HG03025 (cell line): ENCODE measurements at regions not wholly inside any gene's neighbourhood (a gene's known extent, or its start where the extent isn't known, plus 50 kb on each side); places are given as distances from the start of the nearest gene placed in this dataset.
A peak's percentile ranks its signal among the peaks of the same experiment; 100 is the strongest.

Source experiments
- ATAC-seq: cut with Tn5 transposase; IDR thresholded peaks from one replicate; pipeline ENCODE4 v1.9.1; 2021; ENCODE audit warnings: mild to moderate bottlenecking, moderate library complexity; ENCODE audit not compliant: unreplicated experiment, low FRiP score

DNA sequence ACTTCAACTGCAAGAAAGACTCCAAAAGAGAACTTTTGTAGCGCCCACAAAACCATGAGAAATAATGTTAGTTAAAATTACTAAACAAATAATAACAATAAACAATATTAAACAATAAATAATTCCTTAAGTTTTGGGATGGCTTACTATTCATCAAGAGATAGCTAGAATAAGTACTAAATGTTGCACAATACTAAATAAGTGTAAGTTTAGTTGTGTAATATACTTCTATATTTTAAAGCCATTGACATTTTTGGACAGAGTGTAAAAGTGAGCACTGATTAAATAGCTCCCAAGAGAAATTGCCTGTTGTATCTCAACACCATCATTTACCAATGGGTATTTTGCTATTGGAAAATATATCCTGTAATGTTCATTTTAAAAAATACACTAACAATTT is 166.7 kb downstream of the ALG10 start:
- no peak for ATAC-seq

DNA sequence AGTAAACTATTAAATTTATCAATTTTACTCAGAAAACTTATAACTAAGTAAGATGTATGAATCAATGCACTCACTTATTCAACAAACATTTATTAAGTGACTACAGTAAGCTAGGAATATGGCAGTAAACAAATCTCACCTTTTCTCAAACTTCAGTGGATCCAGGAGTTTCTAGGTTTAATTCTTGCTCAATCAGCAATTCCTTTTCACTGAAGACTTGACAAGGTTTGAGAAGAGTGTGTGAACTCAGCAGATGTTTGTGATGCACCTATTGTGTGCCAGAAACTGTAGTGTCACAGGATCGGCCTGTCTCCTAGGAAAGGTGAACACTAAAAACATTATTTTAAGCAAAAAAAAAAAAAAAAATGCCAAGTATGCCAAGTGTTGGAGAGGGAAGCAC is 167.8 kb downstream of the ALG10 start:
- no peak for ATAC-seq

DNA sequence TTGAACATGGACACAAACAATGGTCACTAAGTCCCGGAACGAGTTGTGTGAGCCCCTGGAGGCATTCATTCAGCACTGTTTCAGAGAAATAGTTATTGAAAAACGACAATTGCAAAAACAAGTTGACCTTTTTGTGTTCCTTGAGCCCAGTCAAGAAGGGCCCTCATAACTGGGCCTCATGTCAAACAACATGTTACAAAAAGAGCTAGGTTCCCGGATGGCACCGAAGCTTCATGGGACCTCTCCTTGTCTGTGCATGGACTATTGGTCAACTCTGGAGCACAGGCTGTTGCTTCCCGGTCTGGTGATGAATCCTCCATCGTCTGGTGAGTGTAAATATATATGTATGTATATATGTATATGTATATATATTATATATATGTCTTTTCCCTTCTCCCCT is 176.6 kb downstream of the ALG10 start:
- no peak for ATAC-seq

DNA sequence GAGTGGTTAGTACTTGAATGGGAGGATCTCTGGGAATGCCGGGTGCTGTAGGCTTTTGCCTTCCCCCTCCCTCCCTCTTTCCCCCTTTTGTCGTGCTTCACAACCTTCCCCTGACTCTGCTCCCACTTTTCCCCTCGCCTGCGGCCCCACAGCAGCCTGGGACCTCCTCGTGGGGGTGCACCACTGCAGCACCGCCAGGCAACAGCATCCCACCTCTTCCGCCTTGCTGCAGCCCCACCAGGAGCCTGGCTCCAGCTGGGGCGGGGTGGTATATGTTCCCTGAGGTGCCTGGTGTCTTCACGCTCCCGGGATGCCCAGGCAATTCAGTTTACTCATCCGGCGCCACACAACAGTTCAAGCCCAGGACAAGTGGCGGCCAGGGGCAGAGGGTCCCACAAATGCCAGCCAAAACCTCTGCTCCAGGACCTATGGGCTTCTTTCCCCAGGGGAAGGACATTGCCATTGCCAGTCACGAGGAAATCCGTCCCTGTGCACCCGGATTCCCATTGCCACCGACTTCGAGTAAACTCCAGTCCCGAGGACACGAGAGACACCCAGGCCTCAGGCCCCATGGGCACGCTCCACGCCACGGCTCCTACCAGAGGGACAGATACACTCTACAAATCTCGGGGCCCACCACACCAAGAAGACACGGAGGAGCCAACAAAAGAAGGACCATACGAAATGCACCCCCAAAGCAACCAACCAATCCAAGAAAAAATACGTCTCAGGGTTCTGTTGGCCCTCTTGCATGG is 181.7 kb downstream of the ALG10 start:
- ATAC-seq = no peak

DNA sequence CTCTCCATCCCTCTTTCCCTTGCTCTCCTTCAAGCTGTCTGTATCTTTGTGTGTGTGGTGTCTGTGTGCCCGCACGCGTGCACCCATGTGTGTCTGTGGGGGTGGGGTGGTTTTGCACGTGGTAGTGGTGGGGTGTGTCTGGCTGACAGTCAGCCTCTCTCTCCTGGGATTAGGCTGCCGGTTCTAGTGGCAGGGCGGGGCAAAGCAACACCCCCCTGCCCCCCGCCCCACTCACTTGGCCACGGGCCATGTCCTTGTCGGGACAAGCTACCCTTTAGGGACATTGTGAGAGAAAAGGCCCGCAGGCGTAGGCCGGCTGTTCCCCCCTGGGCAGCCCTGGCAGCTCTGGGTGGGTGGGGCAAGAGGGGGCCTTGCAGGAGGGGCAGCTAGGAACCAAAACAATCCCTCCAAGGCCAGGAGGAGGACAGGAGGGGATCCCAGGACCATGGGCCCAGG is 182.6 kb downstream of the ALG10 start:
- ATAC-seq = no peak

DNA sequence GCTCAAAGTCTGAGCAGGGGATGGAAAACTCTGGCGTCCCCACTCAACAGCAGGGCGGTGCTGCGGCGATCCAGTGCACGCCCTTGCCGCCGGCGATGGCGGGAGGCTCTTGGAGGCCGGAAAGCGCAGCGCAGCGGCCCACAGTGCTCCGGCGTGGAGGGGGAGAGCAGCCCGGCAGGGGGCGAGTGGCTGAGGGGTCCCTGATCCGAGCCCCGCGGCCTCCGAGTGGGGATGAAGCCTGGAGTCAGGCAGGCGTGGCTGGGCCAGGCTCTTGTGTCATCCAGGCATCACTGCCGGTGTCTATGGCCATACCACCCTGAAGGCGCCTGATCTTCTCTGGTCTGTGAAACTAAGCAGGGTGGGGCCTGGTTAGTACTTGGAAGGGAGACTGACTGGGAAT is 183.1 kb downstream of the ALG10 start:
- no peak for ATAC-seq

DNA sequence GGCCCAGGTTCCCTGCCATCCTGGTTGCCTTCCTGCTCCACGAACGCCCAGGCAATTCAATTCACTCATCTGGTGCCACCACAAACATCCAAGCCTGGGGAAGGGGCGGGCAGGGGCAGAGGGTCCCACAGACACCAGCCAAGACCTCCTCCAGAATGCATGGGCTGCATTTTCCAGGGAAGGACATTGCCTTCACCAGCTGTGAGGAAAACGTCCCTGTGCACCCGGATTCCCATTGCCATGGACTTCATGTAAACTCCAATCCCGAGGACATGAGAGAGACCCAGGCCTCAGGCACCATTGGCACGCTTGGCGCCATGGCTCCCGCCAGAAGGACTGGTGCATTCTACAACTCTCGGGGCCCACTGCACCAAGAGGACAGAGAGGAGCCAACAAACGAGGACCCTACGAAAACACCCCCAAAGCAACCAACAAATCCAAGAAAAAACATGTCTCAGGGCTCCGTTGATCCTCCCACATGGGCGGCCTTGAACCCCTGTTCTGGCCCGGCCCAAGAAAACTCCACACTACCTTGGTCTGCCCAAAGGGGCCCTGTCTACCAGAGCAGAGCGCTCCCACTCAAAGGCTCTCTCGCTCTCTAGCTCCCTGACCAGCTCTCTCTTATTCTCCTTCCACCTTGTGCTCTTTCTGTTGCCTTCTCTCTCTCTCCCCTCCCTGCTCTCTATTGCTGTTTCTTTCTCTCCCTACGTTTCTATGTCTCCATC is 183.9 kb downstream of the ALG10 start:
- ATAC-seq = no peak

DNA sequence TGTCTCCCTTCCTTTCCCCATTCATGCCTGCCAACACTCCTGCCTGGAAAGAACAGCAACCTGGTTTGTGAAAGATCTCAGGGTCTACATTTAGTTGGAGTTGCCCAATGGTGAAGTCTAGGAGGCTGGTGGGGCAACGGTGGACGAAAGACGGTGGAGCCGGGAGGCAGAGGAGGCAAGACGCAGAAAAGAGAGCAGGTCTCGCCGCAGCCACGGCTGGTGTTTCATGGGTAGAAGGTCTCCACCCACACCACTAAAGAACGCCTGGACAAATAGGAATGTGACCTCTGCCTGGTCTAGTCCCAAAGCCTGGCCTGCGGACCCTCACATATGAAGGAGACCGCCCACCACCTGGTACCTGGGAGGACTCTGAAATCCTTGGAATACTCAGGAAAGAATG is 185.6 kb downstream of the ALG10 start:
- ATAC-seq = no peak

DNA sequence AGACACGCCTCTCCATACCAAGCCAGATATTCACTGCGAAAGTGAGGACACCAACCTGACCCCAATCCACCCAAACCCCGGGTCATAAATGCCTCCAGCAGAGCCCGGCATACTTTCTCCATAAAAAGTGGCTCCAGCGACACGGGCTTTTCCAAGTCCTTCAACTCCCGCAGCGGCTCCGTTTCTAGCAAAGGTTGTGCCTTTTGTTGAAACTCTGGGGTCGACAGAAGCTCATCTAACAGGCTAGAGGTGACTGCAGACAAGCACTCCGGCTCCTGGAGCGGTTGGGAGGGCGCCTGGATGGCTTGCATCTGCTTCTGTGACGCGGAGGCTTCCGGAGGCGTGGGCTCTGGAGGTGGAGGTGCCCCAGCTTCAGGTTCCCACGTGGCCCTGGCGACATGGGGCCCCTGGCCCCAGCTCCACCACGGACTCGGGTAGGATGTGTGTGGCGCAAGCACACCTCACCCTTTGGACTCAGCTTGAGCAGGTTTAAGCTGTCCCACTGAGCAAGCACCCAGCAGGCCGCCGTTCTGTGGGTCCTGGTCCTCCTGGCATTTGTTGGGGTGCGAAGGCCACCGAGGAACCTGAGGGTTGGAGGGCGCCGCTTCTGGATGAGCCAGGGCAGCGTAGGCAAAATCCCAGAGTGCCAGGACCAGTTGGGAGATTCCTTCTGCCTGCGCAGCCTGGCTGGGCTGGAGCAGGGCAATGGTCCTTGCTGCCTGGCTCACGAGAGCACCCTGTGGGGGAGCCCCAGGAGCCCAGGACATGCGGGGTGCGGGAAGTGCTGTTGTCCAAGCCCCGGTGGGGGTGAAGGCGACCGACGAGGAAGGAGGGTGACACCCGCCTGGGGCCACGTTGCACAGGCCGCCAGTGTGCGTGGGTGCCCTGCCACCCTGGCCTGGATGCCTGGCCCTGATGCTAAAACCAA is 186.3 kb downstream of the ALG10 start:
- no peak for ATAC-seq

DNA sequence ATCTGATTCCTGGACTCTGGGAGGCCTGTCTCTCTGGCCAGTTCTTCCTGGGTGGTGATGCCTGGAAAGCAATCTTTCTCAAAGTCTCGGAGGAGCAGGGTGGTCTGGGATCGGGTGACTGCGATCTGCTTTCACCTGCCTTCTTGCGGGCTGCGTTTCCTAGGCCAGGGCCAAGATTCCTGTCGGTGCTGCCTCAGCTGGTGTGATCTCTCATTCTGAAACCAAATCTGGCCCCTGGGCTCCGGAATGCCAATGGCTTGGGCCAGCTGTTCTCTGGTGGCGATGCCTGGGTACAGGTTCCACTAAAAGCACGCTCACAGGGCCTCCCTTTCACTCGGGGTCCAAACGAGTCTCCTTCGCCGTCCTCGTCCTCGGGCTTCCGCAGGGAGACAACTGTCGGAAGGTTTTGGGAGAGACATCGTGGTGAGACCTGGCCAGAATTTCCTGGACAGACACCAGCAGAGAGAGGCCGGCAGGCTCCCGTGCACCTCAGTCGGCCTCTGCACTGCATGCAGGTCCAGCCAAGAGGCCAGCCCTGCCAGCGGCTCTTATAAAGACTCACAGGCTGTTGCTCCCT is 187.1 kb downstream of the ALG10 start:
- ATAC-seq = no peak

DNA sequence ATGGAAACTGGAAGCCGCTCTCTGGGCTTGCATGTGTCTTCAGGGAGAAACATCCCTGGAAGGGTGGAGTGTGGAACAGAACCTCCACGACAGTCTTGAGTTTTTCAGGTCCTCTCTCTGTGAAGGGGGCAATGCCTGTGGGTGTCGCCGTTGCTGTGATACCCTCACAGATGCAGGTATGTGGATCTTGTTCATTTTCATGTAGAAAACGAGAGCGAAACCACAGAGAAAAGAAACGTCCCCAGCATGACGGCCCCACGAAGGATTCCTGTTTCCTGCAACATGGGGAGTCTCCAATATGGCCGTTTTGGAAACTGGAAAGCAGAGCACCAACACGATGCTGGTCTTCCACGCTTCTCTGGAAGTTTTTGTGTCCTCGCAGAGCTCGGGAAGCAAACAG is 187.9 kb downstream of the ALG10 start:
- no peak for ATAC-seq

DNA sequence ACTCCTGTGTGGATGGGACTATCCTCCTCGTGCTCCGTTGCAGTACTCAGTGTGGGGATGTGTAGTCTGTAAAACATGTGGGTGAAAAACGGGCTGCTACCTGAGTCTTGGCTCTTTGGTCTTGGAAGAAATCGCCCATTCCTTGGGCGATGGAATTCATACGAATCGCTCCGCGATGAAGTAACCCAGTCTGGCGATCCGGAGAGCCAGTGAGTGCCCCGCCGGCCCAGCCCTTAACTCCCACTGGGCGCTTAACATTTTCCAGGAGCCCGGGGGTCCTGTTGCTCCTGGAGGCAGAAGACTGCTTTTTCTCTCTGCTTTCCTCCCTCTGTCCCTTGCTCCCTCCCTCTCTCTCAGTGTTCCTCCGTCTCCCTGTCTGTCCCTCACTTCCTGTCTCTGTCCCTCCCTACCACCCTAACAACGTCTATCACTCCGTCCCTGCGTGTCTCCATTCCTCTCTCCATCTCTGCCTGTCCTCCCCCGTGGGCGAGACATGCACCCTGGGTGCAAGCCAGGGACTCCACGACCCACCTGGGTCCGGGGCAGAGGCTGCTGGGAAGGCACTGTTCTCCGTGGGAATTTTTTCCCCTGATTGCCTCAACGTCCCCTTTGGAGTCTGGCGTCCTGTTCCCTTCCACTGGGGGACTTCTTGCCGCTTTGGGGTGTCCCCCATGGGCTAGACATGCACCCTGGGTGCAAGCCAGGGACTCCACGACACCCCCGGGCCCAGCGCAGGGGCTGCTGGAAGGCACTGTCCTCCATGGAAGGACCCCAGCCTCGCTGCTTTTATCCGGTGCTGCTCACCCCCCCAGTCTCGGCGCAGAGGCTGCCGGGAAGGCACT is 188.6 kb downstream of the ALG10 start:
- no peak for ATAC-seq

DNA sequence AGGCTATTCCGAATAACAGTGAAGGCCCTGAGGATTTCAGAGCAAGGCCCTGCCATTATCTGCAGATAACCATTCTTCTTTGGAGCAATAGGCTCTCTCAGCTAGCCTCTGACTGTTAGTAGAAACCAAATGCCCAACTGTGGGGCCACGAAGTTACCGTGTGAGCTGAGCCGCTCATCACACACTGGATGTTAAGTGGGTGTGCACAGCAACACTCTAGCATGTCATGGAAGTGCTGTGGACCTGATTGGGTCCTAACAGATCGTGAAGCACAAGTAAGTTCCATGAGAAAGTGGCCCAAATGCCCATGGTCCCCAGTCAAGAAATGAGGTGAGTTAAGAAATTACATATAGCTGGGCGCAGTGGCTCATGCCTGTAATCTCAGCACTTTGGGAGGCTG is 190.4 kb downstream of the ALG10 start:
- no peak for ATAC-seq

DNA sequence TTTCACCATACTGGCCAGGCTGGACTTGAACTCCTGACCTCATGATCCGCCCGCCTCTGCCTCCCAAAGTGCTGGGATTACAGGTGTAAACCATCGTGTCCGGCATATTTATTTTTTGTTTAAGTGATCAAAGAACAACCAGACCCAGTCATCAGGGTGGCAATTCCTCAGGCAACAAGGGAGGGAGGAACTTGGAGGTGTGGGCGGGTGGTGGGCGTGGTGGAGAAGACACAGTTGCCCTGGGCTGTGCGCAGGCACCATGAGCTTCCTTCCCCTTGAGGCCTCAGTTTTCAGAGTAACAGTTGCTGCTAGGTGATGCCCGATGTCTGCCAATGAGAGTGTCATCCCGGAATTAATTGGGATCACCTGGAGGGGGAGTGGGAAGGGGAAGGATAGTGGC is 191.7 kb downstream of the ALG10 start:
- ATAC-seq = no peak

DNA sequence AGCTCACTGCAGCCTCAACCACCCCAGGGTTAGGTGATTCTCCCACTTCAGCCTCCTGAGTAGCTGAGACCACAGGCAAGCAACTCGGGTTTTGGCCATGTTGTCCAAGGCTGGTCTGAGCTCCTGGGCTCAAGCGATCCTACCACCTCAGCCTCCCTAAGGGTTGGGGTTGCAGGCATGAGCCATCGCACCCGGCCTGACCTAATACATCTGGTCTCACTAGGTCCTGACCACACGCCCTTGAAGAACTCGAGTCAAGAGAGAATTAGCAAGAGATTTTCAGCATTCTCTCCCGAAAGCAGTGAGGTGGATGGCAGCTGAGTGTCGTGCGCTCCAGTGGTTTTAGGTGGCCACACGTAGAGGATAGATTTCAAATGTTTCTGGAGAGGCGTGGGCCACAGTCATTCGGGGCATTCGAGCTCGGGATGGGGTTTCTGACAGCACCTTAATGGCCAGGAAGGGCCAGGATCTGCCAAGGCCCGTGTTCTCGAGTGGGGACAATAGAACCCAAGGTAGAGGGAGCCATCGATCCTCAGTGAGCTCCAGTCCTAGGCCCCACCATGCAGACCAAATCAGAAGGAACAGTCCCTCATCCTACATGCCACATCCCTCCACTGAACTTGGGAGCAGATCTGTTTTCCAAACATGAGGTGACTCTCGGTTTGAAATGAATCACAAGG is 193.1 kb downstream of the ALG10 start:
- ATAC-seq = no peak

DNA sequence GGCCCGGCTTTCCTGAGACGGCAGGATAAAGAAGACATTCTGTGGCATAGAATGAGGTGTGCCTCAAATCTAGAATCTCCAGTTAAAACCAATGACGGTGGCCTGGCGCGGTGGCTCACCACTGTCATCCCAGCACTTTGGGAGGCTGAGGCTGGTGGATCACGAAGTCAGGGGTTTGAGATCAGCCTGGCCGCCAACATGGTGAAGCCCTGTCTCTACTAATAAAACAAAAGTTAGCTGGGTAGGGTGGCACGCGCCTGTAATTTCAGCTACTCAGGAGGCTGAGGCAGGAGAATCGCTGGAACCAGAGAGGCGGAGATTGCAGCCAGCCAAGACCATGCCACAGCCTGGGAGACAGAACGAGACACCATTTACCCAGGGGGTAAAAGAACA is 193.6 kb downstream of the ALG10 start:
- no peak for ATAC-seq

DNA sequence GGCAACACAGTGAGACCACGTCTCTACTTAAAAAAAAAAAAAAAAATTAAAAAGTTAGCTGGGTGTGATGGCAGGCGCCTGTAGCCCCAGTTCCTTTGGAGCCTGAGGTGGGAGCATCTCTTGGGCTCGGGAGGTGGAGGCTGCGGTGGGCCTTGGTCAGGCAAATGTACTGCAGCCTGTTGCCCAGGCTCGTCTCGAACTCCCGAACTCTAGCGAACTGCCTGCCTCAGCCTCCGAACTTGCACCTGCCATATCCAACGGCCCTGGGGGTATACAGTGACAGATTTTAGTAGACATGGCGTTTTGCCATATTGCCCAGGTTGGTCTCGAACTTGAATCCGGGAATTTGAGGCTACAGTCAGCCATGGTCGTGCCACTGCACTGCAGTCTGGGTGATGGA is 195.4 kb downstream of the ALG10 start:
- no peak for ATAC-seq

DNA sequence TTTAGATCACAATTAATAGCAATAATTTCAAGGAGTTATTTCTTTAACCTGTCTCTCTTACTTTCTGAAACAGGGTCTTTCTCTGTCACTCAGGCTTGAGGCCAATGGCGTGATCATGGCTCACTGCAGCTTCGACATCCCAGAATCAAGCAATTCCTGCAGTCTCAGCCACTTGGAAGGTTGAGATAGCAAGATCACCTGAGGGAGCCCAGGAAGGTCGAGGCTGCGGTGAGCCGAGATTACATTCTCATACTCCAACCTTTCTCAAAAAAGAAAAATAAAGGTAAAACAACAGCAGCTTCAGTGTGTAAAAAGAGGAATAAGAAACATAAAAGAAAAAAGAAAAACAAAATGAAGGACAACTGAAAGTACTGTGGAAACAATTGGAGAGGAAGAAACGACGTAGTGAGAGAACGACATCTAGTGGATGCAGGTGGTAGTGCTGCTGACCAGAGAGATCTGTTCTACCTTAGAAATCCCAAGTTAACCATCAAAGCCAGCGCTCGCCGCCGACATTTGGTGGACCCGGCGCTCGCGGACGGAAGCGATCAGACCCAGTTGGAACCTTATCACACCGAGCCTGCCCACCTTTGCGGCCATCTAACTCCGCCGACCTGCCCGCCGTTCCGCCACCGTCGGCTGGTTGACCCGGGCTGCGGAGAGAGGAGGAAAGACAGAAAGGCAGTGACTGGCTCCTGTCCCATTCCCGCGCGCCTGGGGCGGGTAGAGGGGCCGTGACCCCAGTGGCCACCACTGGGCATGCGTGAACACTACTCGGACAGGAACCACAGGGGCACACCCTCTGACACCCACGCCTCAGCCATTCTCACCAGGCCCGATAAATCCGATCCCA is 196.1 kb downstream of the ALG10 start:
- peak; percentile 84 for ATAC-seq
